ENCODE measurements at regions not wholly inside any gene's neighbourhood (a gene's known extent, or its start where the extent isn't known, plus 50 kb on each side); places are given as distances from the start of the nearest gene placed in this dataset.

DNA sequence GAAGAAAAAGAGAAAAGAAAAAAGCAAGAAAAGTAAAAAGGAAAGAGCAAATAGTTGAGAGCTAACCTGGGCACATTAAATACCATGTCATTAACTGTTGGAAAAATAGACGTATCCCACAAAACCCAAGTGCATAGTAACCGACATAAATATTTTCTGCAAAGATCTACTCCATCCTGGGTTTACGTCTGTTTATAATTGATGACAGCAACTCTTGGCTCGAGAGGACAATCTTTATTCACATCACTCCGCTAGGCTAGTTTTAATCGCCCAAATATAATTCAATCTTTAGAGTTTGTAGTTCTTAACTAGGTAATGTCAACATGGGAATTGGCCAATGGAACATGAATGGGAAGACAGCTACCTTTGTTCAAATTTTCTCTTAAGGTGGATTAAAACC is 321.7 kb upstream of the TNC start:
- Histone ChIP-seq H3K27me3 (ENCODE audit: control insufficient read depth in 4 of 4, insufficient read depth in 4 of 4, low read length in 3 of 4) (no peaks in the 10 kb centered on the region), H3K27ac (ENCODE audit: low read depth in 1 of 2, low read length in 2 of 2) (no peak overlapping the region), H3K9ac (ENCODE audit: low read depth in 1 of 2, low read length in 2 of 2) (no peak overlapping the region), H3K36me3 (ENCODE audit: control insufficient read depth in 4 of 4, insufficient read depth in 3 of 4, low read depth in 1 of 4, low read length in 3 of 4) (no peaks in the 10 kb centered on the region), H3K4me1 (ENCODE audit: control insufficient read depth in 4 of 4, insufficient read depth in 4 of 4, low read length in 3 of 4) (no peaks in the 10 kb centered on the region), H3K4me3 (ENCODE audit: low read depth in 1 of 3, low read length in 3 of 3) (no peak overlapping the region), H3K9me3 (ENCODE audit: control insufficient read depth in 4 of 4, low read length in 3 of 4) (peaks cover 0 to 3% (median under 1%) of the 10 kb centered on the region in 4 donors)
- no peak for DNase-seq (ENCODE audit: low spot score)
- TF ChIP-seq, protein P1, sequence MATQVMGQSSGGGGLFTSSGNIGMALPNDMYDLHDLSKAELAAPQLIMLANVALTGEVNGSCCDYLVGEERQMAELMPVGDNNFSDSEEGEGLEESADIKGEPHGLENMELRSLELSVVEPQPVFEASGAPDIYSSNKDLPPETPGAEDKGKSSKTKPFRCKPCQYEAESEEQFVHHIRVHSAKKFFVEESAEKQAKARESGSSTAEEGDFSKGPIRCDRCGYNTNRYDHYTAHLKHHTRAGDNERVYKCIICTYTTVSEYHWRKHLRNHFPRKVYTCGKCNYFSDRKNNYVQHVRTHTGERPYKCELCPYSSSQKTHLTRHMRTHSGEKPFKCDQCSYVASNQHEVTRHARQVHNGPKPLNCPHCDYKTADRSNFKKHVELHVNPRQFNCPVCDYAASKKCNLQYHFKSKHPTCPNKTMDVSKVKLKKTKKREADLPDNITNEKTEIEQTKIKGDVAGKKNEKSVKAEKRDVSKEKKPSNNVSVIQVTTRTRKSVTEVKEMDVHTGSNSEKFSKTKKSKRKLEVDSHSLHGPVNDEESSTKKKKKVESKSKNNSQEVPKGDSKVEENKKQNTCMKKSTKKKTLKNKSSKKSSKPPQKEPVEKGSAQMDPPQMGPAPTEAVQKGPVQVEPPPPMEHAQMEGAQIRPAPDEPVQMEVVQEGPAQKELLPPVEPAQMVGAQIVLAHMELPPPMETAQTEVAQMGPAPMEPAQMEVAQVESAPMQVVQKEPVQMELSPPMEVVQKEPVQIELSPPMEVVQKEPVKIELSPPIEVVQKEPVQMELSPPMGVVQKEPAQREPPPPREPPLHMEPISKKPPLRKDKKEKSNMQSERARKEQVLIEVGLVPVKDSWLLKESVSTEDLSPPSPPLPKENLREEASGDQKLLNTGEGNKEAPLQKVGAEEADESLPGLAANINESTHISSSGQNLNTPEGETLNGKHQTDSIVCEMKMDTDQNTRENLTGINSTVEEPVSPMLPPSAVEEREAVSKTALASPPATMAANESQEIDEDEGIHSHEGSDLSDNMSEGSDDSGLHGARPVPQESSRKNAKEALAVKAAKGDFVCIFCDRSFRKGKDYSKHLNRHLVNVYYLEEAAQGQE (IDR thresholded peaks at IDR 0.05) = no peak
- TF ChIP-seq, protein P2, sequence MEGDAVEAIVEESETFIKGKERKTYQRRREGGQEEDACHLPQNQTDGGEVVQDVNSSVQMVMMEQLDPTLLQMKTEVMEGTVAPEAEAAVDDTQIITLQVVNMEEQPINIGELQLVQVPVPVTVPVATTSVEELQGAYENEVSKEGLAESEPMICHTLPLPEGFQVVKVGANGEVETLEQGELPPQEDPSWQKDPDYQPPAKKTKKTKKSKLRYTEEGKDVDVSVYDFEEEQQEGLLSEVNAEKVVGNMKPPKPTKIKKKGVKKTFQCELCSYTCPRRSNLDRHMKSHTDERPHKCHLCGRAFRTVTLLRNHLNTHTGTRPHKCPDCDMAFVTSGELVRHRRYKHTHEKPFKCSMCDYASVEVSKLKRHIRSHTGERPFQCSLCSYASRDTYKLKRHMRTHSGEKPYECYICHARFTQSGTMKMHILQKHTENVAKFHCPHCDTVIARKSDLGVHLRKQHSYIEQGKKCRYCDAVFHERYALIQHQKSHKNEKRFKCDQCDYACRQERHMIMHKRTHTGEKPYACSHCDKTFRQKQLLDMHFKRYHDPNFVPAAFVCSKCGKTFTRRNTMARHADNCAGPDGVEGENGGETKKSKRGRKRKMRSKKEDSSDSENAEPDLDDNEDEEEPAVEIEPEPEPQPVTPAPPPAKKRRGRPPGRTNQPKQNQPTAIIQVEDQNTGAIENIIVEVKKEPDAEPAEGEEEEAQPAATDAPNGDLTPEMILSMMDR (IDR thresholded peaks at IDR 0.05; ENCODE audit: low read depth, low read length, missing input control) = no peak
- no peak for TF ChIP-seq NR2F2 (IDR thresholded peaks at IDR 0.05)
- no peak for TF ChIP-seq RAD21 (IDR thresholded peaks at IDR 0.05)
- TF ChIP-seq, protein P3, sequence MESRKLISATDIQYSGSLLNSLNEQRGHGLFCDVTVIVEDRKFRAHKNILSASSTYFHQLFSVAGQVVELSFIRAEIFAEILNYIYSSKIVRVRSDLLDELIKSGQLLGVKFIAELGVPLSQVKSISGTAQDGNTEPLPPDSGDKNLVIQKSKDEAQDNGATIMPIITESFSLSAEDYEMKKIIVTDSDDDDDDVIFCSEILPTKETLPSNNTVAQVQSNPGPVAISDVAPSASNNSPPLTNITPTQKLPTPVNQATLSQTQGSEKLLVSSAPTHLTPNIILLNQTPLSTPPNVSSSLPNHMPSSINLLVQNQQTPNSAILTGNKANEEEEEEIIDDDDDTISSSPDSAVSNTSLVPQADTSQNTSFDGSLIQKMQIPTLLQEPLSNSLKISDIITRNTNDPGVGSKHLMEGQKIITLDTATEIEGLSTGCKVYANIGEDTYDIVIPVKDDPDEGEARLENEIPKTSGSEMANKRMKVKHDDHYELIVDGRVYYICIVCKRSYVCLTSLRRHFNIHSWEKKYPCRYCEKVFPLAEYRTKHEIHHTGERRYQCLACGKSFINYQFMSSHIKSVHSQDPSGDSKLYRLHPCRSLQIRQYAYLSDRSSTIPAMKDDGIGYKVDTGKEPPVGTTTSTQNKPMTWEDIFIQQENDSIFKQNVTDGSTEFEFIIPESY (IDR thresholded peaks at IDR 0.05) = no peak
- TF ChIP-seq HNF4G (IDR thresholded peaks at IDR 0.05) = no peak
- no peak for TF ChIP-seq TAF1 (conservative IDR thresholded peaks at IDR 0.05)
- TF ChIP-seq RXRA (IDR thresholded peaks at IDR 0.05) = no peak
- TF ChIP-seq FOXA1 (IDR thresholded peaks at IDR 0.05) = no peak
- TF ChIP-seq GABPA (IDR thresholded peaks at IDR 0.05 in 1 of 2, conservative IDR thresholded peaks at IDR 0.05 in 1 of 2) = no peak
- 72% methylated on average over 6 of the region's 6 CpGs for WGBS

DNA sequence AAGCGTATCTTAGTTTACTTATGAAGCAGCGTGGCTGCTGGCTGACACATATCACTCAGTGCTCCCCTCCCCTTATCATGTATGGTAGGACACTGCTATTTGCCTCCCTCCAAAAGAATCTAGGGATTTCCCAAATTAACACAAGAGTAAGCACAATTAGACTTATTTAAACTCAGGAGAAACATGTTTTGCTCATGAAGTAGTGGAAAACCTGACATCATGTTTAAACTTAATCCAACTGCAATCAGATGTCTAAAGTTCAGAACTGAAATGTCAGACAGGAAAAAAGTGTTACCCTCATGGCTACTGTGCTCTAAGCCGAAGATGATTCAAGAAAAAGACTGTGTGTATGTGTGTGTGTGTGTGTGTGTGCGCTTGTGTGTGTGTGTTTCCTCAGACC is 324.1 kb upstream of the TNC start:
- H3K9ac ChIP-seq (ENCODE audit: low read depth in 1 of 2, low read length in 2 of 2) = no peak overlapping the region
- no peaks in the 10 kb centered on the region for H3K36me3 ChIP-seq (ENCODE audit: control insufficient read depth in 4 of 4, insufficient read depth in 3 of 4, low read depth in 1 of 4, low read length in 3 of 4)
- H3K27ac ChIP-seq (ENCODE audit: low read depth in 1 of 2, low read length in 2 of 2) = no peak overlapping the region
- no peak overlapping the region for H3K4me3 ChIP-seq (ENCODE audit: low read depth in 1 of 3, low read length in 3 of 3)
- no peaks in the 10 kb centered on the region for H3K9me3 ChIP-seq (ENCODE audit: control insufficient read depth in 4 of 4, low read length in 3 of 4)
- H3K4me1 ChIP-seq (ENCODE audit: control insufficient read depth in 4 of 4, insufficient read depth in 4 of 4, low read length in 3 of 4) = no peaks in the 10 kb centered on the region
- H3K27me3 ChIP-seq (ENCODE audit: control insufficient read depth in 4 of 4, insufficient read depth in 4 of 4, low read length in 3 of 4) = no peaks in the 10 kb centered on the region
- TF ChIP-seq YY1 (IDR thresholded peaks at IDR 0.05) = no peak
- TF ChIP-seq, protein P3 (IDR thresholded peaks at IDR 0.05) = no peak
- TF ChIP-seq TAF1 (conservative IDR thresholded peaks at IDR 0.05) = no peak
- no peak for TF ChIP-seq EGR1 (IDR thresholded peaks at IDR 0.05; ENCODE audit: low read depth in 2 of 2)
- TF ChIP-seq SP1 (IDR thresholded peaks at IDR 0.05) = no peak
- TF ChIP-seq FOXA2 (IDR thresholded peaks at IDR 0.05) = no peak
- TF ChIP-seq, protein P1 (IDR thresholded peaks at IDR 0.05) = no peak
- TF ChIP-seq, protein P4, sequence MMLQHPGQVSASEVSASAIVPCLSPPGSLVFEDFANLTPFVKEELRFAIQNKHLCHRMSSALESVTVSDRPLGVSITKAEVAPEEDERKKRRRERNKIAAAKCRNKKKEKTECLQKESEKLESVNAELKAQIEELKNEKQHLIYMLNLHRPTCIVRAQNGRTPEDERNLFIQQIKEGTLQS (IDR thresholded peaks at IDR 0.05) = no peak
- no peak for TF ChIP-seq GABPA (IDR thresholded peaks at IDR 0.05 in 1 of 2, conservative IDR thresholded peaks at IDR 0.05 in 1 of 2)
- TF ChIP-seq, protein P5, sequence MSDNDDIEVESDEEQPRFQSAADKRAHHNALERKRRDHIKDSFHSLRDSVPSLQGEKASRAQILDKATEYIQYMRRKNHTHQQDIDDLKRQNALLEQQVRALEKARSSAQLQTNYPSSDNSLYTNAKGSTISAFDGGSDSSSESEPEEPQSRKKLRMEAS (IDR thresholded peaks at IDR 0.05) = no peak
- TF ChIP-seq HNF4G (IDR thresholded peaks at IDR 0.05) = no peak
- no peak for TF ChIP-seq HNF4A (conservative IDR thresholded peaks at IDR 0.05)
- no peak for TF ChIP-seq FOXA1 (IDR thresholded peaks at IDR 0.05)
- TF ChIP-seq NR2F2 (IDR thresholded peaks at IDR 0.05) = no peak
- TF ChIP-seq RAD21 (IDR thresholded peaks at IDR 0.05) = no peak
- WGBS = 57% methylated on average over 4 of the region's 4 CpGs
- DNase-seq (ENCODE audit: low spot score) = no peak

All from liver (tissue), 8 donors.